Ectodermal cell (in vitro differentiated cells): ENCODE measurements at regions not wholly inside any gene's neighbourhood (a gene's known extent, or its start where the extent isn't known, plus 50 kb on each side); places are given as distances from the start of the nearest gene placed in this dataset.
"Not testable (repeated sequence)": the region's sequence is repeated elsewhere in the genome, so short reads cannot be mapped to it uniquely, and the experiment has no call there.

Experiments used
- H3K27ac ChIP-seq: 2 replicates; pipeline ENCODE4 v1.7.0; 2013; ENCODE audit warnings: mild to moderate bottlenecking, low read depth, low read length; ENCODE audit not compliant: insufficient read depth, poor library complexity, severe bottlenecking
- H3K27me3 ChIP-seq: 2 replicates; pipeline ENCODE4 v1.7.0; 2013; ENCODE audit warnings: mild to moderate bottlenecking, low read length; ENCODE audit not compliant: insufficient read depth, control insufficient read depth, poor library complexity, severe bottlenecking
- H3K36me3 ChIP-seq: one replicate; pipeline ENCODE4 v1.7.0; 2013; ENCODE audit warnings: low read length; ENCODE audit not compliant: control insufficient read depth, insufficient read depth
- H3K4me1 ChIP-seq: one replicate; pipeline ENCODE4 v1.7.0; 2013; ENCODE audit warnings: low read length; ENCODE audit not compliant: control insufficient read depth, insufficient read depth
- H3K4me3 ChIP-seq: 2 replicates; pipeline ENCODE4 v1.7.0; 2013; ENCODE audit warnings: low read depth, low read length, control low read depth; ENCODE audit not compliant: insufficient read depth
- H3K9me3 ChIP-seq: 2 replicates; pipeline ENCODE4 v1.7.0; 2013; ENCODE audit warnings: mild to moderate bottlenecking, low read length, moderate library complexity; ENCODE audit not compliant: control insufficient read depth
- WGBS, 2 experiments: methylation state at CpG; one replicate each; pipeline ENCODE4 v1.1.7; 2013; ENCODE audit warnings: missing lambda C conversion rate in 2 of 2; 5-methylcytosine and 5-hydroxymethylcytosine counted together

GRCh38 chr14:76697246-76697905 is 63.9 kb upstream of the VASH1 start:
- no peaks in the 10 kb centered on the region for H3K36me3 ChIP-seq
- WGBS, 2 experiments, result 94 to 96% methylated on average over 5 of the region's 5 CpGs
- H3K27me3 ChIP-seq, result no peaks in the 10 kb centered on the region
- H3K4me1 ChIP-seq, result no peaks in the 10 kb centered on the region
- H3K9me3 ChIP-seq, result no peaks in the 10 kb centered on the region
- H3K4me3 ChIP-seq, result no peak overlapping the region
- no peak overlapping the region for H3K27ac ChIP-seq

GRCh38 chr14:76698191-76698590 is 63.1 kb upstream of the VASH1 start:
- Histone ChIP-seq H3K36me3 (no peaks in the 10 kb centered on the region), H3K27me3 (no peaks in the 10 kb centered on the region), H3K4me3 (no peak overlapping the region), H3K4me1 (no peaks in the 10 kb centered on the region), H3K27ac (no peak overlapping the region), H3K9me3 (no peaks in the 10 kb centered on the region)
- 94 to 97% methylated on average over 4 of the region's 4 CpGs for WGBS, 2 experiments

DNA sequence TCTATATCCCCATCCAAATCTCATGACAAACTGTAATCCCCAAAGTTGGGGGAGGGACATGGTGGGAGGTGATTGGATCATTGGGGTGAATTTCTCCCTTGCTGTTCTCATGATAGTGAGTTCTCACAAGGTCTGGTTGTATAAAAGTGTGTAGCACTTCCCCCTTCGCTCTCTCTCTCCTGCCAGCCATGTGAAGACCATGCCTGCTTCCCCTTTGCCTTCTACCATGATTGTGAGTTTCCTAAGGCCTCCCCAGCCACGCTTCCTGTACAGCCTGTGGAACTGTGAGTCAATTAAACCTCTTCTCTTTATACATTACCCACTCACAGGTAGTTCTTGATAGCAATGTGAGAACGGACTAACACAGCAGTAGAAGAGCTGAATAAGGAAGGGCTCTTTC is 62.6 kb upstream of the VASH1 start:
- no peaks in the 10 kb centered on the region for H3K27me3 ChIP-seq
- no peaks in the 10 kb centered on the region for H3K9me3 ChIP-seq
- H3K27ac ChIP-seq, result no peak overlapping the region
- H3K4me1 ChIP-seq, result no peaks in the 10 kb centered on the region
- whole genome bisulfite sequencing, 2 experiments, result 93 to 94% methylated on average over 3 of the region's 3 CpGs
- H3K4me3 ChIP-seq, result no peak overlapping the region
- H3K36me3 ChIP-seq, result no peaks in the 10 kb centered on the region

- Histone ChIP-seq H3K4me1 (no peaks in the 10 kb centered on the region), H3K9me3 (no peaks in the 10 kb centered on the region), H3K27ac (no peak overlapping the region), H3K4me3 (no peak overlapping the region), H3K27me3 (no peaks in the 10 kb centered on the region), H3K36me3 (no peaks in the 10 kb centered on the region)
- WGBS, 2 experiments, result 74 to 99% methylated on average over 5 to 6 of the region's 6 CpGs
Observed at GRCh38 chr14:76699209-76699938, 61.9 kb upstream of the VASH1 start.

- Histone ChIP-seq H3K27ac (no peak overlapping the region), H3K27me3 (no peaks in the 10 kb centered on the region), H3K9me3 (no peaks in the 10 kb centered on the region), H3K4me3 (no peak overlapping the region), H3K36me3 (no peaks in the 10 kb centered on the region), H3K4me1 (no peaks in the 10 kb centered on the region)
- 94% methylated on average over 8 of the region's 8 CpGs for WGBS, 2 experiments
Observed at GRCh38 chr14:76699939-76700590, 61.2 kb upstream of the VASH1 start.

DNA sequence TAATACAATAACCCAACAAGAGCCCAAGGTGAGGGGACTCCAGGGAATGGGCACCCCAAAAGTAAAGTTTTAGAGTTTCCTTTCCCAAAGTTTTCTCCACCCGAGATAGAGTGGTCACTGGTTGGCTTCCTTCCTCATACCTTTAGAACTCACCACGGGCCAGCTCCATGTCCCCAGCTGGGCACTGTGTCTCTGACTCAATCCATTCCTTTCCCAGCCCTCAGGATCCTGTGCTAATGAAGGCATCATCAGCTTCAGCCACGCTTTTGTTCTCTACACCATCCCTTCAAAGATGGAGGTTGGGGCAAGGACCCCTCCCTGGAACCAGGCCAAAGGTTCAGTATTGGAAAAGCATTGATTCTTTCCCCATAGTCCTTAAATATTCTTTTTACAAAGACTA is 59.8 kb upstream of the VASH1 start:
- Histone ChIP-seq H3K9me3 (no peaks in the 10 kb centered on the region), H3K4me1 (no peaks in the 10 kb centered on the region), H3K4me3 (no peak overlapping the region), H3K27ac (no peak overlapping the region), H3K27me3 (no peaks in the 10 kb centered on the region), H3K36me3 (no peaks in the 10 kb centered on the region)
- WGBS, 2 experiments, result 90 to 91% methylated on average over 3 of the region's 3 CpGs

- Histone ChIP-seq H3K9me3 (no peaks in the 10 kb centered on the region), H3K27me3 (no peaks in the 10 kb centered on the region), H3K27ac (no peak overlapping the region), H3K36me3 (no peaks in the 10 kb centered on the region), H3K4me3 (no peak overlapping the region), H3K4me1 (no peaks in the 10 kb centered on the region)
- 90 to 97% methylated on average over 3 of the region's 3 CpGs for WGBS, 2 experiments
Observed at GRCh38 chr14:76701981-76702380, 59.3 kb upstream of the VASH1 start.

- Histone ChIP-seq H3K27ac (no peak overlapping the region), H3K27me3 (no peaks in the 10 kb centered on the region), H3K4me1 (no peaks in the 10 kb centered on the region), H3K4me3 (no peak overlapping the region), H3K36me3 (no peaks in the 10 kb centered on the region), H3K9me3 (no peaks in the 10 kb centered on the region)
- 91 to 95% methylated on average over 6 of the region's 6 CpGs for WGBS, 2 experiments
Observed at GRCh38 chr14:76705214-76705613, 56.1 kb upstream of the VASH1 start.

GRCh38 chr14:76706207-76706606 is 55.1 kb upstream of the VASH1 start:
- not testable (repeated sequence) for H3K27me3 ChIP-seq, H3K4me1 ChIP-seq, H3K36me3 ChIP-seq, H3K4me3 ChIP-seq, H3K27ac ChIP-seq, H3K9me3 ChIP-seq
- WGBS, 2 experiments, result 93 to 95% methylated on average over 2 of the region's 2 CpGs

DNA sequence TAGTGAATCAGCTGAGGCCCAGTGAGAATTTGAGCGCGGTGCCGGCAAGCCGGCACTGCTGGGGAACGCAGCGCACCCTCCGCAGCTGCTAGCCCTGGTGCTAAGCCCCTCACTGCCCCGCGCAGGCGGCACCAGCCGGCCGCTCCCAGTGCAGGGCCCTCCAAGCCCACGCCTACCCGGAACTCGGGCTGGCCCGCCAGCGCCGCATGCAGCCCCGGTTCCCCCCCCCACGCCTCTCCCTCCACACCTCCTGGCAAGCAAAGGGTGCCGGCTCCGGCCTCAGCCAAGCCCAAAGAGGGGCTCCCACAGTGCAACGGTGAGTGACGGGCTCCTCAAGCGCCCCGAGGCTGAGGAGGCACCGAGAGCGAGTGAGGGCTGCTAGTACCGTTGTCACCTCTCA is 54.5 kb upstream of the VASH1 start:
- Histone ChIP-seq H3K36me3 (no peaks in the 10 kb centered on the region), H3K9me3 (no peaks in the 10 kb centered on the region), H3K27ac (no peak overlapping the region), H3K27me3 (no peaks in the 10 kb centered on the region), H3K4me1 (no peaks in the 10 kb centered on the region), H3K4me3 (no peak overlapping the region)
- WGBS, 2 experiments, result 95% methylated on average over 29 of the region's 29 CpGs
